Spleen (tissue), 11 donors: ENCODE measurements at regions not wholly inside any gene's neighbourhood (a gene's known extent, or its start where the extent isn't known, plus 50 kb on each side); places are given as distances from the start of the nearest gene placed in this dataset.

ENCODE experiments used
- DNase-seq: peaks from one replicate; pipeline ENCODE4 v3.0.0-alpha.2; 2020
- H3K27ac ChIP-seq, 8 donors: fragments of 200-600 bp; sonication (generic) in 7 of 8; 1 replicate in 4 of 8; 2 replicates in 4 of 8; pipeline versions ENCODE4 v1.5.0 to v1.8.0; 2016 to 2021; ENCODE audit warnings: inconsistent platforms in 4 of 8, mild to moderate bottlenecking in 4 of 8, moderate library complexity in 1 of 8
- H3K27me3 ChIP-seq, 7 donors: fragments of 200-600 bp; sonication (generic) in 6 of 7; replicated peaks in 1 of 7; 1 replicate in 4 of 7; 2 replicates in 3 of 7; pipeline versions ENCODE4 v1.5.0 to v1.8.0; 2016 to 2021; ENCODE audit warnings: inconsistent platforms in 3 of 7, mild to moderate bottlenecking in 1 of 7
- H3K36me3 ChIP-seq, 6 donors: fragments of 200-600 bp; sonication (generic) in 5 of 6; 1 replicate in 4 of 6; 2 replicates in 2 of 6; pipeline versions ENCODE4 v1.5.0 to v1.8.0; 2016 to 2021; ENCODE audit warnings: inconsistent platforms in 2 of 6
- H3K4me1 ChIP-seq, 6 donors: fragments of 200-600 bp; sonication (generic) in 5 of 6; 1 replicate in 3 of 6; 2 replicates in 3 of 6; pipeline versions ENCODE4 v1.5.0 to v1.8.0; 2016 to 2021; ENCODE audit warnings: inconsistent platforms in 3 of 6
- H3K4me3 ChIP-seq, 8 donors: fragments of 200-600 bp; sonication (generic) in 7 of 8; 1 replicate in 4 of 8; 2 replicates in 4 of 8; pipeline versions ENCODE4 v1.5.0 to v1.8.0; 2016 to 2021; ENCODE audit warnings: inconsistent platforms in 4 of 8, mild to moderate bottlenecking in 4 of 8, moderate library complexity in 2 of 8
- H3K9me3 ChIP-seq, 8 donors: fragments of 200-600 bp; sonication (generic) in 7 of 8; 1 replicate in 4 of 8; 2 replicates in 4 of 8; pipeline versions ENCODE4 v1.5.0 to v1.8.0; 2016 to 2021; ENCODE audit warnings: inconsistent platforms in 4 of 8
- CTCF ChIP-seq, 11 experiments: fragments of 200-600 bp in 7 of 11; fragments of 450-650 bp in 4 of 11; sonication (generic) in 4 of 11; IDR thresholded peaks in 8 of 11; conservative IDR thresholded peaks in 3 of 11; 1 replicate in 7 of 11; 2 replicates in 4 of 11; pipeline versions ENCODE4 v1.4.0 to v1.8.0; 2016 to 2021; ENCODE audit warnings: antibody characterized with exemption in 11 of 11, inconsistent platforms in 4 of 11, mild to moderate bottlenecking in 1 of 11
- POLR2A ChIP-seq, 3 donors: fragments of 450-650 bp; IDR thresholded peaks; one replicate each; pipeline ENCODE4 v1.5.1; 2017; ENCODE audit warnings: antibody characterized with exemption in 3 of 3, mild to moderate bottlenecking in 1 of 3
- POLR2AphosphoS5 ChIP-seq, 3 donors: sonication (generic); formaldehyde crosslinking; IDR thresholded peaks; one replicate each; pipeline ENCODE4 v1.5.1; 2017; ENCODE audit warnings: antibody characterized with exemption in 3 of 3
- WGBS, 5 donors: extraction: QIAGEN DNeasy Blood & Tissue Kit in 3 of 5; methylation state at CpG; one replicate each; pipeline versions ENCODE4 v1.1.5 to v1.1.7; 2013 to 2018; 5-methylcytosine and 5-hydroxymethylcytosine counted together
- intact Hi-C: fragments of 100-400 bp; cut with DNase I; formaldehyde crosslinking; loops from one replicate; pipeline ENCODE4 v1.15.0; 2023; ENCODE audit warnings: low total_unique reads
- donor health status: healthy with polysubstance abuse.
- donor health status: DM: no; HTN: no; CAD: no; lungs with moderate emphysema.
- donor health status: DM: no; HTN: no; CAD: no.
- donor health status: Bipolar disorder and iron deficiency.
- donor health status: healthy.
- donor health status: DM: no; HTN: no; CAD: no.
- donor health status: DM: yes; HTN: yes; CAD: no.

- Histone ChIP-seq H3K9me3 (no peaks in the 10 kb centered on the region), H3K27me3 (no peaks in the 10 kb centered on the region), H3K4me1 (no peaks in the 10 kb centered on the region), H3K36me3 (no peaks in the 10 kb centered on the region), H3K27ac (no peak overlapping the region), H3K4me3 (no peak overlapping the region)
- 77 to 90% (median 84%) methylated on average over 6 of the region's 6 CpGs for WGBS, 5 donors
- TF ChIP-seq POLR2AphosphoS5 (IDR thresholded peaks at IDR 0.05) (no peak), POLR2A (IDR thresholded peaks at IDR 0.05) (no peak), CTCF (IDR thresholded peaks at IDR 0.05 in 8 of 11, conservative IDR thresholded peaks at IDR 0.05 in 3 of 11) (no peak)
- no peak for DNase-seq
- intact Hi-C loops: no loop called here
These were observed 82.3 kb downstream of the AQP4 start for GRCh38 chr18:26783170-26783569.

GRCh38 chr18:26780520-26781325, 84.8 kb downstream of the AQP4 start:
- H3K27me3 ChIP-seq: no peaks in the 10 kb centered on the region
- intact Hi-C loops: no loop called here
- WGBS, 5 donors: 38 to 52% (median 44%) methylated on average over 5 of the region's 5 CpGs
- no peaks in the 10 kb centered on the region for H3K4me1 ChIP-seq
- no peak overlapping the region for H3K4me3 ChIP-seq
- H3K9me3 ChIP-seq: no peaks in the 10 kb centered on the region
- TF ChIP-seq CTCF (IDR thresholded peaks at IDR 0.05 in 8 of 11, conservative IDR thresholded peaks at IDR 0.05 in 3 of 11) (no peak), POLR2AphosphoS5 (IDR thresholded peaks at IDR 0.05) (no peak), POLR2A (IDR thresholded peaks at IDR 0.05) (no peak)
- DNase-seq: no peak
- H3K27ac ChIP-seq: no peak overlapping the region
- no peaks in the 10 kb centered on the region for H3K36me3 ChIP-seq

DNA sequence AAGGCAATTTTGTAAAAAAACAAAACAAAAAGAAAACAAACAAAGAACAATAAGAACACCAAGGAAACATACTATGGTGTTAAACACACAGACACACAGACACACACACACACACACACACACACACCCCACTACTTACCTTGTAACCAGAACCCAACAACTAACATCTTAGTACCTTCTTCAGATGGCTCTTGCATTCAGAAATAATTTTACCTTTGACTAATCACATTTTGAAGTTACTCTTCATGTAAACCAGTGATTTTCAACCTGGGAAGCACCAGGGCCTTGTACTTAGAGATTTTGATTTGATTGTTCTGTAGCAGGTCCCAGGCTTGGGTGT, 87.5 kb downstream of the AQP4 start:
- Histone ChIP-seq H3K27me3 (no peaks in the 10 kb centered on the region), H3K36me3 (no peaks in the 10 kb centered on the region), H3K4me1 (no peaks in the 10 kb centered on the region), H3K9me3 (no peaks in the 10 kb centered on the region), H3K4me3 (no peak overlapping the region), H3K27ac (no peak overlapping the region)
- TF ChIP-seq POLR2AphosphoS5 (IDR thresholded peaks at IDR 0.05) (no peak), CTCF (IDR thresholded peaks at IDR 0.05 in 8 of 11, conservative IDR thresholded peaks at IDR 0.05 in 3 of 11) (no peak), POLR2A (IDR thresholded peaks at IDR 0.05) (no peak)
- no peak for DNase-seq
- intact Hi-C loops: no loop called here

DNA sequence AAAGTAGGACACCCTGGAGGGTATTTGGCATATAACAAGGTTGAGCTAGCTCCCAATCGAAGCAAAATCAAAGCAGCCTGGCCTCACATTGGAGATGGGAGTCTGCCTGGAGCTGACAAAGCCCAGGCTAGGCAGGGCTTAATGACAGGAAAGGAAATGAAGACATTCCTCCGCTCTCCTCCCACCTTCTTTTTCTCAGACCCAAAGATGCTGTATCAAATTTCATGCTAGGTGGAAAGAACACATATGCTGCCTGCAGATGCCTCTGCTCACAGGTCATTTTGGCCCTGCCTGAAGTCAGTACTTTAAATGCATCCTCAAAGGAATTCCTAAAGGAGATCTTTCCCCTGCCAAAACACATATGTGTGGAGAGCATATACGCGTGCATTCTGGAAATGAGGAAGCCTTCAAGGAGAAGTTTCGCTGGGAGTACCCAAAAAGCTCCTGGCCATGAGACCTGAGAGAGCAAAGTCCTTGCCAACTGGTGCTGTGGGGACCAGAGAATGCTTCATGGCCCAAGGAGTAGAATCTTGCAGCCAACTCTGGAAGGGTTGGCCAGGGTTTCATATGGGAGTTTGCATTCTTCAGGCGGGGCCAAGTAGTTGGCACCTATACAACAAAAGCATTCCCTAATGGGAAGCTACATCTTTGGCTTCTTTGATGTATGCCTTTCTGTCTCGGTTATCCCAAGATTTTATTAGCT, 88.0 kb downstream of the AQP4 start:
- H3K27me3 ChIP-seq: no peaks in the 10 kb centered on the region
- 50 to 68% (median 61%) methylated on average over 6 to 7 of the region's 7 CpGs for WGBS, 5 donors

More for the DNA sequence above, 88.0 kb downstream of the AQP4 start:
- Histone ChIP-seq H3K4me3 (no peak overlapping the region), H3K27ac (no peak overlapping the region), H3K4me1 (no peaks in the 10 kb centered on the region), H3K9me3 (no peaks in the 10 kb centered on the region), H3K36me3 (no peaks in the 10 kb centered on the region)
- no peak for DNase-seq
- intact Hi-C loops: no loop called here
- TF ChIP-seq POLR2A (IDR thresholded peaks at IDR 0.05) (no peak), CTCF (IDR thresholded peaks at IDR 0.05 in 8 of 11, conservative IDR thresholded peaks at IDR 0.05 in 3 of 11) (no peak), POLR2AphosphoS5 (IDR thresholded peaks at IDR 0.05) (no peak)
